IMR-90 (cell line): ENCODE measurements at regions not wholly inside any gene's neighbourhood (a gene's known extent, or its start where the extent isn't known, plus 50 kb on each side); places are given as distances from the start of the nearest gene placed in this dataset.

Experiments
- BHLHE40 ChIP-seq: fragments of 150-350 bp; IDR thresholded peaks from 2 replicates; pipeline ENCODE4 v1.6.1; 2016; ENCODE audit warnings: mild to moderate bottlenecking, low read depth, low read length
- CEBPB ChIP-seq: IDR thresholded peaks from 2 replicates; pipeline ENCODE4 v1.6.1; 2012; ENCODE audit warnings: low read depth, low read length, improper control_type of control experiment
- CHD1 ChIP-seq: IDR thresholded peaks from 2 replicates; pipeline ENCODE4 v1.6.1; 2012; ENCODE audit warnings: low read depth, low read length, improper control_type of control experiment
- CTCF ChIP-seq: conservative IDR thresholded peaks from 2 replicates; pipeline ENCODE4 v1.5.1; 2012; ENCODE audit warnings: mild to moderate bottlenecking, low read depth, low read length, improper control_type of control experiment
- ELK1 ChIP-seq: fragments of 150-350 bp; IDR thresholded peaks from 2 replicates; pipeline ENCODE4 v1.6.1; 2016; ENCODE audit warnings: low read depth, mild to moderate bottlenecking, low read length, moderate library complexity, borderline replicate concordance
- MAFK ChIP-seq: IDR thresholded peaks from 2 replicates; pipeline ENCODE4 v1.6.1; 2012; ENCODE audit warnings: low read depth, low read length, improper control_type of control experiment
- MAZ ChIP-seq: IDR thresholded peaks from 2 replicates; pipeline ENCODE4 v1.6.1; 2012; ENCODE audit warnings: low read depth, mild to moderate bottlenecking, low read length, improper control_type of control experiment, moderate library complexity, borderline replicate concordance
- NFE2L2 ChIP-seq: fragments of 150-350 bp; IDR thresholded peaks from 2 replicates; pipeline ENCODE4 v1.6.1; 2016; ENCODE audit warnings: low read depth, mild to moderate bottlenecking, low read length
- POLR2A ChIP-seq: IDR thresholded peaks from 2 replicates; pipeline ENCODE4 v1.6.1; 2012; ENCODE audit warnings: mild to moderate bottlenecking, low read depth, low read length
- RAD21 ChIP-seq: IDR thresholded peaks from 2 replicates; pipeline ENCODE4 v1.6.1; 2012; ENCODE audit warnings: low read length, improper control_type of control experiment
- RCOR1 ChIP-seq: IDR thresholded peaks from 2 replicates; pipeline ENCODE4 v1.6.1; 2012; ENCODE audit warnings: mild to moderate bottlenecking, low read length, improper control_type of control experiment; ENCODE audit not compliant: insufficient replicate concordance
- RFX5 ChIP-seq: IDR thresholded peaks from 2 replicates; pipeline ENCODE4 v1.8.0; 2012; ENCODE audit warnings: low read depth, mild to moderate bottlenecking, low read length, moderate library complexity
- SMC3 ChIP-seq: fragments of 150-350 bp; IDR thresholded peaks from 2 replicates; pipeline ENCODE4 v1.6.1; 2016; ENCODE audit warnings: low read depth, mild to moderate bottlenecking, antibody characterized with exemption, low read length, moderate library complexity
- USF2 ChIP-seq: fragments of 150-350 bp; IDR thresholded peaks from 2 replicates; pipeline ENCODE4 v1.6.1; 2017; ENCODE audit warnings: mild to moderate bottlenecking, antibody characterized with exemption, low read length, low read depth

GRCh38 chrX:20680998-20681397 lies 414.3 kb upstream of the RPS6KA3 start:
- TF ChIP-seq CTCF (no peak), BHLHE40 (no peak), RCOR1 (no peak), MAZ (no peak), MAFK (no peak), RAD21 (no peak), NFE2L2 (no peak), POLR2A (no peak), RFX5 (no peak), ELK1 (no peak), SMC3 (no peak), CEBPB (0 out of 2 replicates have a peak, but pooled peaks have one; percentile 27), USF2 (no peak), CHD1 (no peak)
